Astrocyte (in vitro differentiated cells and primary cell): ENCODE measurements at regions not wholly inside any gene's neighbourhood (a gene's known extent, or its start where the extent isn't known, plus 50 kb on each side); places are given as distances from the start of the nearest gene placed in this dataset.

ENCODE experiments used
- CTCF ChIP-seq: IDR thresholded peaks from 2 replicates; pipeline ENCODE4 v1.5.1; 2011; ENCODE audit warnings: low read depth, mild to moderate bottlenecking, inconsistent platforms, low read length, moderate library complexity; ENCODE audit not compliant: insufficient read depth
- EZH2 ChIP-seq: IDR thresholded peaks from 2 replicates; pipeline ENCODE4 v1.6.1; 2012; ENCODE audit warnings: mild to moderate bottlenecking, low read length, inconsistent platforms; ENCODE audit not compliant: insufficient read depth

GRCh38 chr5:71996789-71997188 lies 110.5 kb upstream of the MAP1B start:
- TF ChIP-seq EZH2 (no peak), CTCF (no peak)
